ENCODE measurements at regions not wholly inside any gene's neighbourhood (a gene's known extent, or its start where the extent isn't known, plus 50 kb on each side); places are given as distances from the start of the nearest gene placed in this dataset.

- ChIA-PET CTCF (no interaction called here), POLR2A (no interaction called here)
- ATAC-seq (no peak), DNase-seq (ENCODE audit: low read depth, low spot score) (no peak)
- in situ Hi-C loops (cut with HindIII; ENCODE audit: low pct_unique_long_range_greater_than_20kb, low sequenced_read_pairs) (no loop called here), intact Hi-C loops (cut with micrococcal nuclease; ENCODE audit: unreplicated experiment) (no loop called here)
- Histone ChIP-seq H3K4me3 (ENCODE audit: low read depth in 2 of 2, low read length in 2 of 2) (no peak overlapping the region), H3K27ac (ENCODE audit: low read length) (no peak overlapping the region), H3K9me3 (ENCODE audit: control insufficient read depth, insufficient read depth, low read depth, low read length) (no peaks in the 10 kb centered on the region), H3K27me3 (ENCODE audit: control insufficient read depth, insufficient read depth, low read length) (no peaks in the 10 kb centered on the region), H3K4me1 (ENCODE audit: control insufficient read depth, insufficient read depth, low read length) (no peaks in the 10 kb centered on the region), H3K36me3 (ENCODE audit: control insufficient read depth, insufficient read depth, low read length) (no peaks in the 10 kb centered on the region)
- TF ChIP-seq SIN3A (IDR thresholded peaks at IDR 0.05; ENCODE audit: borderline replicate concordance, insufficient read depth, low read depth, low read length), result no peak
- no peak for TF ChIP-seq TCF7L2 (IDR thresholded peaks at IDR 0.05; ENCODE audit: low read depth, low read length)
- no peak for TF ChIP-seq POLR2AphosphoS5 (IDR thresholded peaks at IDR 0.05; ENCODE audit: low read depth, low read length)
- TF ChIP-seq REST (IDR thresholded peaks at IDR 0.05; ENCODE audit: insufficient read depth in 1 of 2, low read depth in 2 of 2, low read length in 1 of 2), result no peak
- no TSS peak for BruUV-seq (replicated peaks)
These were observed 436.7 kb downstream of the BCKDHB start for GRCh38 chr6:80543151-80543550.

GRCh38 chr6:80541886-80542285, 435.4 kb downstream of the BCKDHB start:
- intact Hi-C loops (cut with micrococcal nuclease; ENCODE audit: unreplicated experiment) (no loop called here), in situ Hi-C loops (cut with HindIII; ENCODE audit: low pct_unique_long_range_greater_than_20kb, low sequenced_read_pairs) (no loop called here)
- no peak overlapping the region for H3K4me3 ChIP-seq (ENCODE audit: low read depth in 2 of 2, low read length in 2 of 2)
- ATAC-seq (no peak), DNase-seq (ENCODE audit: low read depth, low spot score) (no peak)
- BruUV-seq (replicated peaks), result no TSS peak
- TF ChIP-seq REST (IDR thresholded peaks at IDR 0.05; ENCODE audit: insufficient read depth in 1 of 2, low read depth in 2 of 2, low read length in 1 of 2), result no peak
- TF ChIP-seq TCF7L2 (IDR thresholded peaks at IDR 0.05; ENCODE audit: low read depth, low read length), result no peak
- no peak for TF ChIP-seq SIN3A (IDR thresholded peaks at IDR 0.05; ENCODE audit: borderline replicate concordance, insufficient read depth, low read depth, low read length)
- TF ChIP-seq CTCF (IDR thresholded peaks at IDR 0.05), result no peak
- TF ChIP-seq POLR2AphosphoS5 (IDR thresholded peaks at IDR 0.05; ENCODE audit: low read depth, low read length), result no peak
- H3K27me3 ChIP-seq (ENCODE audit: control insufficient read depth, insufficient read depth, low read length), result no peaks in the 10 kb centered on the region
- H3K9me3 ChIP-seq (ENCODE audit: control insufficient read depth, insufficient read depth, low read depth, low read length), result no peaks in the 10 kb centered on the region
- ChIA-PET CTCF (no interaction called here), POLR2A (no interaction called here)
- no peaks in the 10 kb centered on the region for H3K36me3 ChIP-seq (ENCODE audit: control insufficient read depth, insufficient read depth, low read length)
- no peaks in the 10 kb centered on the region for H3K4me1 ChIP-seq (ENCODE audit: control insufficient read depth, insufficient read depth, low read length)
- no peak overlapping the region for H3K27ac ChIP-seq (ENCODE audit: low read length)
